Smooth muscle cell (in vitro differentiated cells): ENCODE measurements at regions not wholly inside any gene's neighbourhood (a gene's known extent, or its start where the extent isn't known, plus 50 kb on each side); places are given as distances from the start of the nearest gene placed in this dataset.

ENCODE experiments used
- DNase-seq: peaks from one replicate; lab custom pipeline; 2025; ENCODE audit not compliant: unreplicated experiment; lab: John Stamatoyannopoulos, UW
- H2AFZ ChIP-seq: fragments of 200-600 bp; sonication (generic); 2 replicates; pipeline ENCODE4 v1.6.0; 2016; ENCODE audit warnings: antibody characterized with exemption, low read depth, mild to moderate bottlenecking
- H3F3A ChIP-seq: fragments of 200-600 bp; sonication (generic); 2 replicates; pipeline ENCODE4 v1.6.0; 2017; ENCODE audit warnings: antibody characterized with exemption, low read depth
- H3K27ac ChIP-seq: fragments of 200-600 bp; sonication (generic); 2 replicates; pipeline ENCODE4 v1.5.1; 2016; ENCODE audit warnings: low read depth, mild to moderate bottlenecking
- H3K27me3 ChIP-seq: fragments of 200-600 bp; sonication (generic); 2 replicates; pipeline ENCODE4 v1.6.1; 2016; ENCODE audit warnings: low read depth, mild to moderate bottlenecking
- H3K36me3 ChIP-seq: fragments of 200-600 bp; sonication (generic); 2 replicates; pipeline ENCODE4 v1.5.1; 2016; ENCODE audit warnings: low read depth
- H3K4me1 ChIP-seq: fragments of 200-600 bp; sonication (generic); 2 replicates; pipeline ENCODE4 v1.5.1; 2016; ENCODE audit warnings: low read depth
- H3K4me2 ChIP-seq: fragments of 200-600 bp; sonication (generic); 2 replicates; pipeline ENCODE4 v1.6.0; 2016; ENCODE audit warnings: mild to moderate bottlenecking
- H3K4me3 ChIP-seq: fragments of 200-600 bp; sonication (generic); 2 replicates; pipeline ENCODE4 v1.5.1; 2016; ENCODE audit warnings: mild to moderate bottlenecking
- H3K79me2 ChIP-seq: fragments of 200-600 bp; sonication (generic); 2 replicates; pipeline ENCODE4 v1.6.0; 2016; ENCODE audit warnings: low read depth, mild to moderate bottlenecking
- H3K9ac ChIP-seq: fragments of 200-600 bp; sonication (generic); 2 replicates; pipeline ENCODE4 v1.6.0; 2016; ENCODE audit warnings: low read depth
- H3K9me3 ChIP-seq: fragments of 200-600 bp; sonication (generic); replicated peaks from 2 replicates; pipeline ENCODE4 v1.5.1; 2016; ENCODE audit warnings: low read depth
- H4K20me1 ChIP-seq: fragments of 200-600 bp; sonication (generic); 2 replicates; pipeline ENCODE4 v1.6.0; 2016; ENCODE audit warnings: low read depth
- CTCF ChIP-seq: fragments of 200-600 bp; sonication (generic); IDR thresholded peaks from 2 replicates; pipeline ENCODE4 v1.5.1; 2017; ENCODE audit warnings: borderline replicate concordance, mild to moderate bottlenecking, antibody characterized with exemption; ENCODE audit not compliant: insufficient read depth, poor library complexity, severe bottlenecking
- WGBS: methylation state at CpG from one replicate; pipeline ENCODE4 v1.1.7; 2016; ENCODE audit warnings: low lambda C conversion rate; 5-methylcytosine and 5-hydroxymethylcytosine counted together

GRCh38 chr6:2478200-2478599, 232.8 kb upstream of the GMDS start:
- Histone ChIP-seq H3K4me3 (no peak overlapping the region), H3K9ac (peak overlapping the region; percentile 7), H4K20me1 (no peaks in the 10 kb centered on the region), H3K27ac (peak overlapping the region; percentile 37), H3K4me1 (no peaks in the 10 kb centered on the region), H3K9me3 (no peaks in the 10 kb centered on the region), H3K4me2 (peak overlapping the region; percentile 56), H3K79me2 (no peaks in the 10 kb centered on the region), H3K27me3 (no peaks in the 10 kb centered on the region), H2AFZ (no peak overlapping the region), H3F3A (no peaks in the 10 kb centered on the region), H3K36me3 (no peaks in the 10 kb centered on the region)
- WGBS = 14% methylated on average over 9 of the region's 9 CpGs
- no peak for TF ChIP-seq CTCF
- DNase-seq = no peak

GRCh38 chr6:2477666-2478065, 232.3 kb upstream of the GMDS start:
- peak overlapping the region; percentile 56 for H3K4me2 ChIP-seq
- no peaks in the 10 kb centered on the region for H3K4me1 ChIP-seq
- DNase-seq = no peak
- H3K9ac ChIP-seq = peak overlapping the region; percentile 7
- peak overlapping the region; percentile 37 for H3K27ac ChIP-seq
- H3K36me3 ChIP-seq = no peaks in the 10 kb centered on the region
- no peaks in the 10 kb centered on the region for H3K27me3 ChIP-seq
- H3K79me2 ChIP-seq = no peaks in the 10 kb centered on the region
- WGBS = 34% methylated on average over 8 of the region's 8 CpGs
- no peaks in the 10 kb centered on the region for H3F3A ChIP-seq
- no peaks in the 10 kb centered on the region for H4K20me1 ChIP-seq
- no peak overlapping the region for H2AFZ ChIP-seq
- no peak overlapping the region for H3K4me3 ChIP-seq
- no peak for TF ChIP-seq CTCF
- H3K9me3 ChIP-seq = no peaks in the 10 kb centered on the region

- no peak for TF ChIP-seq CTCF
- Histone ChIP-seq H3K4me3 (no peak overlapping the region), H3K4me2 (peak overlapping the region; percentile 9), H3K79me2 (no peaks in the 10 kb centered on the region), H3F3A (no peaks in the 10 kb centered on the region), H3K9me3 (no peaks in the 10 kb centered on the region), H3K9ac (no peak overlapping the region), H3K4me1 (no peaks in the 10 kb centered on the region), H3K27ac (peak overlapping the region; percentile 37), H4K20me1 (no peaks in the 10 kb centered on the region), H3K36me3 (no peaks in the 10 kb centered on the region), H3K27me3 (no peaks in the 10 kb centered on the region), H2AFZ (no peak overlapping the region)
- WGBS = 58% methylated on average over 1 of the region's 1 CpG
- DNase-seq = no peak
Measured at GRCh38 chr6:2477250-2477649, 231.8 kb upstream of the GMDS start.

GRCh38 chr6:2476376-2476775, 231.0 kb upstream of the GMDS start:
- Histone ChIP-seq H4K20me1 (no peaks in the 10 kb centered on the region), H3K27me3 (no peaks in the 10 kb centered on the region), H3K4me3 (no peak overlapping the region), H3K27ac (peak overlapping the region; percentile 37), H3K9me3 (no peaks in the 10 kb centered on the region), H3F3A (no peaks in the 10 kb centered on the region), H3K9ac (no peak overlapping the region), H3K36me3 (no peaks in the 10 kb centered on the region), H3K4me2 (no peak overlapping the region), H2AFZ (no peak overlapping the region), H3K4me1 (no peaks in the 10 kb centered on the region), H3K79me2 (no peaks in the 10 kb centered on the region)
- 74% methylated on average over 4 of the region's 4 CpGs for WGBS
- no peak for DNase-seq
- TF ChIP-seq CTCF = no peak
